Activated CD8-positive, alpha-beta memory T cell treated with anti-CD3 and anti-CD28 coated beads for 4 hours (primary cell): ENCODE measurements at regions not wholly inside any gene's neighbourhood (a gene's known extent, or its start where the extent isn't known, plus 50 kb on each side); places are given as distances from the start of the nearest gene placed in this dataset.
"Not testable (repeated sequence)": the region's sequence is repeated elsewhere in the genome, so short reads cannot be mapped to it uniquely, and the experiment has no call there.

Experiments used
- DNase-seq, 2 donors: peaks; one replicate each; pipeline ENCODE4 v3.0.0-alpha.2; 2020; ENCODE audit warnings: low read depth in 2 of 2

DNA sequence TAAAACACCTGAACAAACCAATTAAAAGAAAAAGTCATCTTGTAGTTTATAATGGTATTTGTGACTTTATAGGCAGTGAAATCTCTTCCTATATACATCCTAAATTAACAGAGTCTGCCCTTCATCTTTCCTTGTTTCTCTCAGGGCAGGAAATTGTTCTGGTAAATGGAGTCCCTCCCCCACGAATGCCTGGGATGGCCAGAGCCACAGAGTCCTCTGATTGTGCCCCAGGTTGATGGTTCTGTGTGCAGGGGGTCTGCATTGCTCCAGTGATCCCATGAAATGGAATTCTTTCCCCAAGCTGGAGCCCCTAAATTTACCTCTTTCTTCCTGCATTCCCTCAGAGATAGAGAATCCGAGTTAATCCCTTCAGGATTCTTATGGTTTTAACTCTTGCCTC, 155.5 kb downstream of the MTX2 start:
- DNase-seq, result no peak

DNA sequence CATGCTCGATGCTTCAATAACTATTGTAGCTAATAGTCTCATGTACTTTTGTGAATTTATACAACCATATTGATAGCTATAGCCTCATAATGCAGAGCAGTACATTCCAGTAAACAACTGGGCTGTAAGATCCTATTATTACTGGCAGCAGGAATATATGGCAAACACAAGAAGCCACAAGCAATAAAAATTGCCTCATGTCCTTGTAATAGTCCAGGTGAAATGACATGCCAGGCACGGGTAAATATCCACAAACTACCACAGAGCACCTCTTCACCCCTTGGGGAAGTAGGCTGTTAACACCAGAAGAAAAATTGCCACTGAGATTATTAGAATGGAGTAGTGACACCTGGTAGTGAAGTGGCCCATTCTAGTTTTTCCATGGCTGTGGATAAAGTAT, 158.3 kb downstream of the MTX2 start:
- DNase-seq, result no peak

DNA sequence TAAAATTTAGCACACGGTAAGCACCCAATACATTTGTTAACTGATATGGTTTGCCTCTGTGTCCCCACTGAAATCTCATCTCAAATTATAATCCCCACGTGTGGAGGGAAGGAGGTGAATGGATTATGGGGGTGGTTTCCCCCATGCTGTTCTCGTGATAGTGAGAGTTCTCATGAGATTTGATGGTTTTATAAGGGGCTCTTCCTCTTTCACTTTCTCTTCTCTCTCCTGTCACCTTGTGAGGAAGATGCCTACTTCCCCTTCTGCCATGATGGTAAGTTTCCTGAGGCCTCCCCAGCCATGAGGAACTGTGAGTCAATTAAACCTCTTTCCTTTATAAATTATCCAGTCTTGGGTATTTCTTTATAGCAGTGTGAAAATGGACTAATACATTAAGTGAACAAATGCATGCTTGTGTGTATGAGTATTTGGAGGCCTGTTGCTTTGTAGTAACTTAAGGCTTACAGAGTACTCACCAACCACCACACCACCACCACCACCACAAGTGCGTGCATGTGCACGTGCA, 159.8 kb downstream of the MTX2 start:
- DNase-seq, result not testable (repeated sequence)

DNA sequence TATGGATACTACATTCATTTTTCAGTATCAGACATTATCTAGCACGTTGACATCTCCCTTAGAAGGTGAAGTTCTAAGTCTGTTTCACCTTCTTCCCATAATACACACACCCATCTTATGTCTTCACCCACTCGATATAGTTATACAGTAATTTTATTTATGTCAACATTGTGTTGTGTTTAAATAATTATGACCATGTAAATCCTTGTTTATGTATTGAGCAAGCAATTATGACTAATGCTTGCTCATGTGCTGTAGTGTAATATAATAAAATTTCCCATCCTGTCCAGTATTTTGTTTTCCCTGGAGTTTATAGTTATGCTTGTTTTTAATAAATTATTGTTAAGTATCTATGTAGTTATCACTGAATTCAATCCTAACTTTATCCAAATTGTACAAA, 163.2 kb downstream of the MTX2 start:
- DNase-seq, result no peak

DNA sequence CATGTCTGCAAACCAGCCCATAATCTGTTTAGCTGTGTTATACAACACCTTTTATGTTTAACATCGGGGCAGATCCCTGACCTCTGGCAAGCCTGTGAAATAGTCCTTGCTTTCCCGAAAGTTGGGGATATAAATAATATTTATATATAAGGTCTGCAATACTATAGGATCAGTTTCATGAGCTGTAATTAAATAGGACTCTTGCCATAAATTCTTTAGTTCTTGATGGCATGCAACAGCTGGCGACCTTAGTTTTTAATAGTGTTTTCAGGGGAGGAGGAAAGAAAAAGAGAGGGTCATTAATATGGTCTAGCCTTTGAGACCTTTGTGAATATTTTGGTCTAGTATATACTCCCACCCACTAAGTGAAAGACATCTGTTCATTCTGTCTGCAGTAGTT, 166.5 kb downstream of the MTX2 start:
- no peak for DNase-seq

DNA sequence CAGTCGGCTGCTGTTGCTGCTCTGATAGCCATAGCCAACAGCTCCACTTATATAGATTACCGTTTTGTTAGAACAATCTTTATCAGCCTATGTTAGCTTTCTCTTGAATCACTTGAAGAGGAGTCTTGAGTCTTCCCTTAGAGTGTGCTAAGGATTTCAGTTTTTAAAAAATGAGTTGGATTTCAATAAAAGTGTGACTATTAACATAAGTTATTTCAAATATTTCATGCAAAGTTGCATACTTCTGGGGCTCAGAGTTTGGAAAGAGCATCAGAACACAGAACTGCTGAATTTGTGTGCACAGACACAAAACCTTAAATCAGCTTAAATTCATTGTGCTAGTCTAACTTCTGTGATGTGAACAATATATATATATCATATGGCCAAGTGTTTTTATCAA, 174.7 kb downstream of the MTX2 start:
- no peak for DNase-seq

DNA sequence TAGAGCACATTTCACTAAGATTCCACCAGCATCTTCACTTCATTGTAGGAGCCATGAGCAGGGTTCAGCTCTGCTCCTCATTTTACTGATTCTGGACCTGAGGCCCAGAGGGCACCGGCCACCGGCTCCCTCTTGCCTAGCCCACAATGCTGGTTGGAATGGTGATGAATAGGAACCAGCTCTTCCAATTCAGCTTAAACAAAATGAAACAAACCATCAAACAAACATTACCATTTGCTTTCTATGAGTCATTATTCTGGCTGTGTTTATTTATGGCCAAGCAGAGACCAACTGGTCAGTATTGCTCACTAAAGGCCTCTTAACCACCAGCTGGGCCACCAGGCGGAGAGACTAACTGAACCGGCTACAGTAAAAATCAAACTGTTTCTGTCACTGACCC, 176.7 kb downstream of the MTX2 start:
- no peak for DNase-seq

DNA sequence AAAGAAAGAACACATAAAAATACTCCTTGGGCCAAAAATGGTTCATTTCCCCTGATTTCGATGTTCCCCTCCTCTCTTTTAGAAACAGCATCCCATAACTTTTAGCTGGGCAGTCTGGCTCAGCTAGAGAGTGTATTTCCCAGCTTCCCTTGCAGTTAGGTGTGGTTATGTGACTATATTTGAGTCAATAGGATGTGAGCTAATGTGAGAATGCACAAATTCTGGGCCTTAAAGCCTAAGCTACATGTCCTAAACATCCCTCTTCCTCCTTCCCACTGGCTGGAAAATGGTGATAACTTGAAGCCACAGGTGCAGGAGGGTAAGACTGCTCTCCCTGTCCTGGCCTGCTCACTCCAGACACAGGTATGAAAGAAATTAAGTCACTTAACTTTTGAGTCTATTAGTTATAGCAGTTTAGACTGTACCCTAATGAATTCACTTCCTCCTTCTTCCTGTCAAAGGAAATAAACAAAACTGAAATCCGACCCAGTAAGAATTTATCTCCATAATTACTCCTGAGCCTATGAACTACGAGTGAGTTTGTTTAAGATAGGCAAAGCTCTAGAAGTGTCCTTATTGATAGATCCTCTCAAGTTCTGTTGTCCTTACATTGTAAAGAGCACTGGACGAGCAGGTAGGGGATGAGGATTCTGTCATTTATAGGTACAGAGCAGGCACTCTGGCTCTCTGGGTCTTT, 177.6 kb downstream of the MTX2 start:
- no peak for DNase-seq

DNA sequence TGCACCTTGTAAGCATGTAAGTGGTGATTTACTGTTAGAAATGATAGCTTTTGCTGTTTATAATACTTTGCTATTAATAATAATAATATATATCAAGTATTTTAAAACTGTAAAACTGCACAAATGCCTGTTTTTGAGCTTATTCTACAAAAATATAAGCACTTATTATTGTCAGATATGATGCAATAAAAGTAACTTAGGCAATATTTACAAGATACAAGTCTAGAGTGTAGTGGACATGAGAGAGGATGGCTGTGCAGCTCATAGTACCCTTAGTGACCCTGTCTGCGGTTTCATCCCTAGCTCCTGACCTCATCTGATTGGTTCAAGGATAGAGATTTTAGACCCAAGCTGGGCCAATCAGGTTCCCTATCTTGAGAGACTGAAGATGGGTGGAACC, 178.4 kb downstream of the MTX2 start:
- no peak for DNase-seq

DNA sequence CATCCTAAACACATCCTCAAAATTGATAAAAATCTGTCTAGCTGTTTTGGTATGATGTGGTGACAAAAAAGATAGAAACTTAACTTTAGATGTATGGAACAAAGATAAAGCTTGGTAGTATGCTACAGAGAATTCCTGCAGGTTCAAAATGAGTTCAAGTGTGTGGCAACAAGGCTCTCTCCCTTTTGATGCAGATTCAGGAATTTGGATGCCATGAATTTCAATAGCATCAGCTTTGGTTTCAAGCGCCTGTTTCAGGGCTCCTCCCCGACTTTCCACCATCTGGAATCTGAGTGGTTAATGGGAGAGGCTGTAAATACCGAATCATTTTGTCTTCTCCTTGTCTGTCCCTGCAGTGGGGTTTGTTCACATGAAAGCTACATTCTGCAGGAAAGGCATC, 180.6 kb downstream of the MTX2 start:
- DNase-seq, result no peak

DNA sequence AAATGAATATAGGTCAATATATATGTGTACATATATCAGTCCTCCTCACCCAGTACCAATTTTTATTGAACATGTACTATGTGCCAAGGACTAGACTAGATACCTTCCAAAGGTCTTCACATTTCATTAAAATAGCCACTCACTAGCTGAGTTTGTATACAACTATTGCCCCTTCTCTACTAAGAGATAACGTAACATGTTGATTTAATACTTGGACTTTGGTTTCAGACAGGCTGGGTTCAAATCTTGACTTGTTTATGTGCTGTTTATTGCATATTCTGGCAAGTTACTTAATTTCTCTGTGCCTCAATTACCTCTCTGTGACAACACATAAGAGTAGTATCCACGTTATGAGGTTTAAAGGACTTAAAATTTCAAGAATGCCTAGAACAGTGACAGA, 184.5 kb downstream of the MTX2 start:
- DNase-seq, result no peak

DNA sequence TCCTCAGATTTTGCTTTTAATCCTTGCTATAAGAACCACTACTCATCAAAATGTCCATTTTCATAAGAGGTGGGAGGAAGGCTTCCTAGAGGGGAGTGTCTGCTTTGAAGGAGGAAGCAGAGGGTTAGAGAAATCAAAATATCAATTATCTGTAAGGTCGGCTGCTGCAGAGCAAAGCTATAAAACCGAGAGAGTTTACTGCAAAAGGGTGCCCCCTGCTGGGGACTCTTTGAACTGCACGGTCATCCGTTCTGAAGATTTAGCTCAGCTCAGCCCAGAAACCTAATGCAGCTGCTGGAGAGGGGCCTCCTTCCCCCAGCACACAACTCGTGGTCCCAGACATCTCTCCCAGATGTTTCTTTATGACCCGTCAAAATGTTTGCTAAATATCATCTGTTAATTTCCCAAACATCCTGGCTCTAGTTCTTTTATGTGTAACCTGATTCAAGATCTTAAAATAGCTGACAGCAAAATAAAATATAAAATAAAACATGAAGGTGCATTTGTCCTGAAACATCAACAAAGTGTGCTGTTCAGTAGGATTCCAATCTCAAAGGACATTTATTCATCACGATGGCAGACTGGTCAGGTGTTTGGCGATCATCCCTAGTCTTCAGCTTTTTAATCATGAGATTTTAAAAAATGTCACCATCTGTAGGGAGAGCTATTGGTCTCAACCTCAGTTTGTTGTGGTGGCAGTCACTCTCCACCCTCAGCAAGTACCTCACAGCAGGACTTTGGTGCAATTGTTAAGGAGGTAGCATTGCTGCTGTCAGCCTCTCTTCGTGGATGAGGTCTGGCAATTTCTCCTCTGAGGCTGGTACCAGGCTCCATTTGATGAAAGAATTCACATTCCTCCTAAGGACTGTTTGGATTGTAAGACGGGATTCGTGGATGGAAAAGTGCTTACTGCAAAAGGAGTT, 185.9 kb downstream of the MTX2 start:
- peak; percentile 60 to 66 for DNase-seq

DNA sequence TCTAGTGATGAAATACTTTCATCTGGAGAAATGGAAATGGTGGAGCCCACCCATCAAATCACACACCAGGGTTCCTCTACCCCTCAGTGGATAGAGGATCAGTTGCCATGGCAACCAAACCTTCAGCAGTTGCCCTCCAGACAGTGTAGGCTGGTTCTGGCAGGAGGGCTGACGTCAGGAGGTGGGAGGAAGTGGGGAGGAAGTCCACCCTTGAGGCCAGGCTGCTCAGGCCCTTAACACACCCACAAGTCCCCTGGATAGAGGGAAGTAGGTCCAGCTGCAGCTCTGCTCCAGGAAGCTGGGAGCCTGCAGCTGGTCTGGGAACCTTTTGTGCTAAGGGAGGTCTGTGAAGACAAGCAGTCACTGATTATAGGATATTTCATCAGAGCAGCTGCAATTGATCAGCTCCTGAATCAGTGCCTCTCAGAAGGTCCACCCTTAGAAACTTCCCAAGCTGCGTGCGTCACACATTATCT, 186.6 kb downstream of the MTX2 start:
- DNase-seq, result no peak

DNA sequence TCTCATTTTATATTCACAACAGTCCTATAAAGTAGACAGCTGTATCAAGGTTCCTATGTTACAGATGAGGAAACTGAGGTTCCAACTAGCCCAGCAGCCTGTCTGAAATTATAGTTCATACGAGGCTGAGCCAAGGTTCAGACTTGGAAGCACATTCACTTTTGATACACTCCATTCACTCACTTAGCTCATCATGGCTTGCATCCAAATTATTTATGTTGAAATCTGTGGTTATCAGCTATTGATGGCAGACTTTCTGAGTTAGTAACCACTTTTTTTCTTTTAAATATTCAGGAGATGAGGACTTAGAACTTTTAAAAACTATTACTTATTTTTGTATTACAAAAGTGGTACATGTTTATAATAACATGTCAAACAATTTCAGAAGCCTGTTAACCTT, 188.2 kb downstream of the MTX2 start:
- no peak for DNase-seq

DNA sequence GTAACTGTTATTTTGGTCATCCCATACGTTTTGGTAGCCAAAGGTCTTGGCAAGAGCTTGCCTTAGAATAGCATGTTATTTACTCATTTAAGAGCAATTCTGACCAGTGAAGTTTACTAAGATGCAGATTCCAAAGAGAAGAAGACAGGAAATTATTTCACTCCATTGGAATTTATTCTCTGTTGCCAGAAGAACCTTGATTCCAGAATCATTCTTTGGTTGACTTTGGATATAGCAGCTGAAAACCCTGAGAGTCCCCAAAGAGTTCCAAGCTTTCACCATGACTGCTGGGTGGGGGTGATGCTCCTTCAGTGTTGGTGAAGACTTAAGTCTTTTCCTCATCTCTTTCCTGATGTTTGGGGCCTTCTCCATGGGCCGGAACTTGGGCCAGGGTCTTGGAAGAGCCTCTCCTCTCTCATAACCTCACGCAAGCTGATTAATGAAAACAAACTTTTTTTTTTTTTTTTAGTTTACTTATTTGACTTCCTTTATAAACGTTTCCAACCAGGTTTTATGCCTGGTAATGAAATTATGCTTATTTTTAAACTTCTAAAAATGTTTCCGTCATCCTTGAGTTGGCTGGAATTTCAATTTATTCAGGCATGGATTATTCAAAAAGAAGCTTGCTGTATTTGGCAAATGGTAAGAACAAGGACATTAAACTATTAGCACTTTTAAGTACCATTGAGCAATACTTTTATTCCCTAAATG, 192.0 kb downstream of the MTX2 start:
- no peak for DNase-seq

DNA sequence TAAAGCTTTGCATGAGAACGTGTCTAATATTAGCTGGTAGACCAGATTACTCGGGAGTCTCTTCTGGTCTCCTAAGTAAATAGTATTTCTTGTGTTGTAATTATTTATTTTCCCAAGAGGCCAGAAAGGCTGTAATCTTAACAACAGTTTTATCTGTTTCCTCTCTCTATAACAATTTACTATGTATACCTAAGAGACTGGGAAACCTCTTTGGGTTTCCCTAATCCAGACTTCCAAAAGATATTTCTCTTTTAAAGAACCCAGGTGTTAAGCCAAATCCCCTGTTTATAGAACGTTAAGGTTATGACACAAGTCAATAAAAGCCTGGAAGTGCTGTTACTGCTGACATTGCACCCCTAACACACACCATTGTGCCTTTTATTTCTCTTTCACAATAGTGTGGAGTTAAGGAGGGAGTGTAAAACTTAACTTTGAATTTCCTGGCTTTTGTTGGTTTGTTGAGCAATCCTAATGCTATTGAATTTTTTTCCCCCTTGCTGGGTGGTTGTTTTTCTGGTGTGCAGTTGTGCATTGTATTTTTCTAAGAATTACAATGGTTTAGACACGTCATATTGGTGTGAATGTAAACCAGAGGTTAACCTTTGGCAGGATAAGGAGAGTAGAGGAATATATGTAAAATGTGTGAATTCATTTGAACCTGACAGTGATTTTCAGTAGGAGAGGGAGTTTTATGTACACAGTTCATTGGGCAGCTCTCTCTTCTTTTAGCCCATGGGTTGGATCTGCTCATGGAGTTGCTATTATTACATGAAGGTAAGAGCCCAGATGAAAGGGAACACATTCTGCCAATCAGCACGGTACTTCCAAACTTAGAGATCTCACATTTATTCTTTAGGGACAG, 192.8 kb downstream of the MTX2 start:
- DNase-seq, result no peak

DNA sequence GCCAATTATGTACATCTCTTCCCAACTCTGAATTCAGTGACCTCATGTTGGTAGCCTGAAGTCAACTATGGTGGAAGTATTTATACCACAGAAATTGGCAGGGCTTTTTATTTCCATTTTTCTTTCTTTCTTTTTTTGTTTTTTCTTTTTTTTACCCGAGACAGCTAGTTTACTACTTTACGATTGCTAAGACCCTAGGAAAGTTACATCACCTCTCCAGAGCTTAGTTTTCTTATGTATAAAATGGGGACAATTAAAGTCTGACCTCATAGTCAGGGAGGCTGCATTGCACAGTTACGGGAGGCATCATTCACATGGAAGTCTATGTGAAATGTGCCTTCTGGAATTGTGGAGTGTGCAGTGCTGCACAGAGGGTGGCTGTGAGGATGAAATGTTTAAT, 194.3 kb downstream of the MTX2 start:
- no peak for DNase-seq

DNA sequence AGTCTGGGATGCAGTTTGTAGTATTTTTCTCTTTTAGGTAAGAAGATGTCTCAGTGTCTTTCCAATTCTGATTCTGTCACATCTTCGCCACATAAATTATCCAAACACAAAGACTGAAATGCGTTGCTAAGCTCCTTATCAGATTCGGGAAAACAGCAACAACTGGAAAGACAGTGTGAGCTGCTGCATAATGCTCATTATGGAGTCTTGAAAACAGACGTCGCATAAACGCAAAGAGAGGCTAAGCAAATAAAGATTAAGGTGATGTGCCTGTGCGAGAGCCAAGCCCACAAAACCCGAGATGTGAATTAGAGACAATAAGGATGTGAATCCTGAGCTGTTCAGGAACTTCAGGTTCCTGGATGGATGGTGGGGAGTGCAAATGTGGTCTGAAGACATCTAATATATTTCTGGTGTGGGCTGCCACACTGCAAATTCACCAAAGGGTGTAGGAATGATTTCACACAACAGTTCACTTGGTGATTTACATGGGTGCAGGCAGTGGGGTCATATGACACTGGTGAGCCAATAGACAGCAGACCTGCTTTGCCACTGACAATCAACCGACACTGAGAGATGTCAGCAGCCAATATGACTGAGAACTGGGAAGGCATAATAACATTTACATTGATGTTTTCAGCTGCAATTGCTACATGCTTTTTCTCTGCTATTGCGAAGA, 195.8 kb downstream of the MTX2 start:
- DNase-seq, result no peak

DNA sequence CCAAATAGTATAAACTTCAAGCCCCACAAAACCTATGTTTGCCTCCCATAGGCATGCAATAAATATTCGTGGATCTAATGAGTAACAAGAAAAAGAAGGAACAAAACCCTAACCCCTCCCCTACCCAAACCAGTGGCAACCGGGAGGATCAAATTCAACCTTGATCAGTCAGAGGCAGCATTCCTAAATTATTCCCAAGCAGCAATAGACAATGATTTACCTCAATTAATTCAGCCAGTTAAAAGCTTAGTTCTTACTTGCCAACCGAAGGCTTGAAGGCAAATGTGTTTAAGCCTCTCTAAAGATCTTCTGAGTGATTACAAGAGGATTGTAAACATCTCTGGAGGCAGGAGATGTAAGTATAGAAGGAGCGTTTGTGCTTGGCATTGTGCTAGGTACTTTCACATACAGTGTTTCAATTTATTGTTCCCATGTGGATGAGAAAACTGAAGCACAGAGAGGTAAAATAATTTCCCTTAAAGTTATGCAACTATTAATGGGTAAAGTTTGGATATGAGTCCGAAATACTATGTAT, 197.7 kb downstream of the MTX2 start:
- no peak for DNase-seq

DNA sequence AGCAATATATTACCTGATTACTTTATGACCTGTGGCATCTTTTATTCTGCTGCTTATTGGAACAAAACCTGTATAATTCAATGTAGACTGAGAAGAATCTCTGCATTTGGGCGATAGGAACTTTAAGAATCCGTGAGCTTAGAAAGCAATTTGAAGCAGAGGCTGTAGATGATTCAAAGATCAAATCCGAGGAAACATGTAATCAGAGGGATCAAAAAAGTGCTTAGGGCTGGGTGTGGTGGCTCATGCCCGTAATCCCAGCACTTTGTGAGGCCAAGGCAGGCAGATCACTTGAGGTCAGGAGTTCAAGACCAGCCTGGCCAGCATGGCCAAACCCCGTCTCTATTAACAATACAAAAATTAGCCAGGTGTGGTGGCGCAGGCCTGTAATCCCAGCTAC, 198.4 kb downstream of the MTX2 start:
- no peak for DNase-seq
